Left ventricle myocardium inferior (tissue), 1 donor: ENCODE measurements at regions not wholly inside any gene's neighbourhood (a gene's known extent, or its start where the extent isn't known, plus 50 kb on each side); places are given as distances from the start of the nearest gene placed in this dataset.

Experiments used
- DNase-seq: peaks from one replicate; pipeline ENCODE4 v3.0.0-alpha.2; 2020
- H3K27ac ChIP-seq: fragments of 200-600 bp; replicated peaks from 2 replicates; pipeline ENCODE4 v1.8.0; 2021
- H3K27me3 ChIP-seq: fragments of 200-600 bp; 2 replicates; pipeline ENCODE4 v1.8.0; 2021; ENCODE audit warnings: low read depth
- H3K36me3 ChIP-seq: fragments of 200-600 bp; 2 replicates; pipeline ENCODE4 v1.8.0; 2021
- H3K4me1 ChIP-seq: fragments of 200-600 bp; 2 replicates; pipeline ENCODE4 v1.8.0; 2021
- H3K4me3 ChIP-seq: fragments of 200-600 bp; 2 replicates; pipeline ENCODE4 v1.8.0; 2021; ENCODE audit warnings: mild to moderate bottlenecking, moderate library complexity
- H3K9me3 ChIP-seq: fragments of 200-600 bp; replicated peaks from 2 replicates; pipeline ENCODE4 v1.8.0; 2021
- CTCF ChIP-seq: fragments of 200-600 bp; IDR thresholded peaks from 2 replicates; pipeline ENCODE4 v1.8.0; 2021; ENCODE audit warnings: antibody characterized with exemption, mild to moderate bottlenecking, borderline replicate concordance
- intact Hi-C: fragments of 100-400 bp; cut with micrococcal nuclease; formaldehyde crosslinking; loops from one replicate; pipeline ENCODE4 v1.11.0; 2022
- donor health status: DM: no; HTN: yes; CAD: no; lungs with severe emphysema.

- no peak overlapping the region for H3K27ac ChIP-seq
- H3K4me1 ChIP-seq = no peaks in the 10 kb centered on the region
- no peak for TF ChIP-seq CTCF
- no peaks in the 10 kb centered on the region for H3K27me3 ChIP-seq
- no peaks in the 10 kb centered on the region for H3K9me3 ChIP-seq
- no peak for DNase-seq
- H3K36me3 ChIP-seq = no peaks in the 10 kb centered on the region
- H3K4me3 ChIP-seq = no peak overlapping the region
- intact Hi-C loops = no loop called here
Measured at GRCh38 chr2:146990311-146991054, 854.3 kb upstream of the ACVR2A start.

DNA sequence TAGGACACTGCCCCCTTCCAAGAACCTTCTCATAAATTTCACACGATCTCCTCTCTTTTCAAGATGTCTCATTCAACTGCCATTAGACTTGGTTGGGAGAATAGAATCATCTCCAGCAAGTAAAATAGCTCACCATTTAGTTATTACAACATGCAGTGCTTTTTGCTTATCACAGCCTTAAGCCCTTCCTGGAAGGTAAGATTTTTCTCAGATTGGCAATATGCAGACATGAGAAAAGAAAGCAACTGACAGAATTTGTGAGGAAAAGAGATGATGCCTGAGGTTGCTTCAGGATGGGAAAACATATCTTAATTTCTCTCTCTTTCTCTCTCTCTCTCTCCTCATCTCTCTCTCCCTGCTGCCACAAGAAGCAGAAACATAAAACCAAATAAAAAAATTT, 855.1 kb upstream of the ACVR2A start:
- no peak for DNase-seq
- intact Hi-C loops = no loop called here
- H3K27me3 ChIP-seq = no peaks in the 10 kb centered on the region
- no peak for TF ChIP-seq CTCF
- no peaks in the 10 kb centered on the region for H3K36me3 ChIP-seq
- H3K4me1 ChIP-seq = no peaks in the 10 kb centered on the region
- no peak overlapping the region for H3K27ac ChIP-seq
- no peaks in the 10 kb centered on the region for H3K9me3 ChIP-seq
- H3K4me3 ChIP-seq = no peak overlapping the region

DNA sequence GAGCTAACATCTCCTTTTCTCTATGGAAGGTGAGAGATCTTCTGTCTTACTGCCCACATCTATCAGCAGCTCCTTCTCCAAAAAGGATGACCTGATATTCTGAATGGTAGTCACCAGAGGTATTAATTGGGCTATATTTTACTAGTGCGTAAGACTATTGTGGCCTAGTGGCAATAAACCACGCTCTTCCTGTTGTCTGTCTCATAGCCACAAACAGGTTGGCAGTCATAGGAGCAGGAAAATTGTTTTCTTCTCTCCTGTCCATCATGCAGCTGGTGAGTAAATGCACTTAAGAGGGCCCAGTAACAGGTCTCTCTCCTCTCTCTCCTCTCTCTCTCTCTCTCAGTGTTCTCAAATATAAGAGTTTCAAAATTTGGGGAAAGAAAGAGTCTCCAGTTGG, 856.8 kb upstream of the ACVR2A start:
- Histone ChIP-seq H3K27me3 (no peaks in the 10 kb centered on the region), H3K4me1 (no peaks in the 10 kb centered on the region), H3K4me3 (no peak overlapping the region), H3K9me3 (no peaks in the 10 kb centered on the region), H3K36me3 (no peaks in the 10 kb centered on the region), H3K27ac (no peak overlapping the region)
- intact Hi-C loops = no loop called here
- TF ChIP-seq CTCF = no peak
- no peak for DNase-seq

- no peaks in the 10 kb centered on the region for H3K27me3 ChIP-seq
- no peaks in the 10 kb centered on the region for H3K9me3 ChIP-seq
- no peak overlapping the region for H3K4me3 ChIP-seq
- intact Hi-C loops = no loop called here
- H3K27ac ChIP-seq = no peak overlapping the region
- H3K4me1 ChIP-seq = no peaks in the 10 kb centered on the region
- TF ChIP-seq CTCF = no peak
- H3K36me3 ChIP-seq = no peaks in the 10 kb centered on the region
- DNase-seq = no peak
Measured at GRCh38 chr2:146986161-146986560, 858.7 kb upstream of the ACVR2A start.

DNA sequence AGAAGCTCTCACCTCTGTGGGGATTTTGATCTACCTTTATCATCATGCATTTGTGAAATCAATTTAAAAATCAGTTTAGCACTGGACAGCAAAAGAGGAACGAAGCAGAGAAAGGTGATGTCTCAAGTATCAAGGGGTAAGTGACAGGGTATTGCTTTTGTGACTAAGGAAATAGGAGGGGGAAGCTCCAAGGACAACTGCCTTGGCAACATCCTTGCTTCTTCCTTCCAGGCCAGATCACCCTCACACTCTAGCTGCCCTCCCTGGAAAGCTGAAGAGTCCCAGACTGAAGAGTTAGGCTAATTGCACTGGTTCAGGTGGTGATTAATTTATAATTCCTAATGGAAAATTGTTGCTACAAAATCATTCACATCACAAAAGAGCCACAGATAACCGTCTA, 859.1 kb upstream of the ACVR2A start:
- Histone ChIP-seq H3K27ac (no peak overlapping the region), H3K9me3 (no peaks in the 10 kb centered on the region), H3K27me3 (no peaks in the 10 kb centered on the region), H3K4me3 (no peak overlapping the region), H3K36me3 (no peaks in the 10 kb centered on the region), H3K4me1 (no peaks in the 10 kb centered on the region)
- intact Hi-C loops = no loop called here
- no peak for DNase-seq
- no peak for TF ChIP-seq CTCF
